AG09319 (cell line): ENCODE measurements at regions not wholly inside any gene's neighbourhood (a gene's known extent, or its start where the extent isn't known, plus 50 kb on each side); places are given as distances from the start of the nearest gene placed in this dataset.
"Not testable (repeated sequence)": the region's sequence is repeated elsewhere in the genome, so short reads cannot be mapped to it uniquely, and the experiment has no call there.

ENCODE experiments used
- DNase-seq: peaks from one replicate; pipeline ENCODE4 v3.0.0-alpha.2; 2010; ENCODE audit warnings: low read depth; ENCODE audit errors: extremely low read depth
- TF ChIP-seq, protein P1 (sequence below): IDR thresholded peaks from 2 replicates; pipeline ENCODE4 v1.5.1; 2011; ENCODE audit warnings: low read depth, mild to moderate bottlenecking, inconsistent platforms, low read length, moderate library complexity

DNA sequence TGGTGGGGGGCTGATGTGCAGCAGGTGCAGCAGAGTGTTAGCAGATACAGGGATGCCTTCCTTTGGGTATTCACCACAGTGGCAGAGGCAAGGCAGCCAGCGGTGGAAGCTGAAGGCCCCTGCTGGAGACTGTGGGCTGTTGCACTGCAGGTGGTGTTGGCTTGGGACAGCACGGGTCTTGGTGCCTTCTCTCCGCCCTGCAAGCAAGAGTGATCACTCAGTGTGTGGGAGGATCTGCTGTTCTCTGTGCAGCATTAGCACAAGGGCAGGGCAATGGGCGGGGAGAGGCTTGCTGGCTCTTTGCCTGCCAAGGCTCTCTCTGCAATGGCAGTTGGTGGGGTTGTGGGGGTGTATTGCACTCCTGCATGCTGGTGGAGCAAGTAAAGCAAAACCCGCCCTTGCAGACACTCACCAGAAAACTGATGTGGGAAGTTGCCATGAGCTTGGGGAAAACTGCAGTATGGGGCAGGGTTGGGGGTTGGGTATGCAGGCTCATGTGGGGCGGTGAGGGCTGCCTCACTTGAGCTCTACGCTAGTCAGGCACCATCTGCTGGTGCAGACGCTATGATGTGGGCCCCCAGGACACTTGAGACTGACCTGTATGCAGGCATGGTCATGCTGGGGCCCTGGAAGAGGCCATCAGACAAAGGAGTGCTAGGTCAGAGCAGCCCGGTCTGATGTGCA, 820.8 kb upstream of the GRIA3 start:
- TF ChIP-seq, protein P1, sequence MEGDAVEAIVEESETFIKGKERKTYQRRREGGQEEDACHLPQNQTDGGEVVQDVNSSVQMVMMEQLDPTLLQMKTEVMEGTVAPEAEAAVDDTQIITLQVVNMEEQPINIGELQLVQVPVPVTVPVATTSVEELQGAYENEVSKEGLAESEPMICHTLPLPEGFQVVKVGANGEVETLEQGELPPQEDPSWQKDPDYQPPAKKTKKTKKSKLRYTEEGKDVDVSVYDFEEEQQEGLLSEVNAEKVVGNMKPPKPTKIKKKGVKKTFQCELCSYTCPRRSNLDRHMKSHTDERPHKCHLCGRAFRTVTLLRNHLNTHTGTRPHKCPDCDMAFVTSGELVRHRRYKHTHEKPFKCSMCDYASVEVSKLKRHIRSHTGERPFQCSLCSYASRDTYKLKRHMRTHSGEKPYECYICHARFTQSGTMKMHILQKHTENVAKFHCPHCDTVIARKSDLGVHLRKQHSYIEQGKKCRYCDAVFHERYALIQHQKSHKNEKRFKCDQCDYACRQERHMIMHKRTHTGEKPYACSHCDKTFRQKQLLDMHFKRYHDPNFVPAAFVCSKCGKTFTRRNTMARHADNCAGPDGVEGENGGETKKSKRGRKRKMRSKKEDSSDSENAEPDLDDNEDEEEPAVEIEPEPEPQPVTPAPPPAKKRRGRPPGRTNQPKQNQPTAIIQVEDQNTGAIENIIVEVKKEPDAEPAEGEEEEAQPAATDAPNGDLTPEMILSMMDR = no peak
- DNase-seq = no peak

DNA sequence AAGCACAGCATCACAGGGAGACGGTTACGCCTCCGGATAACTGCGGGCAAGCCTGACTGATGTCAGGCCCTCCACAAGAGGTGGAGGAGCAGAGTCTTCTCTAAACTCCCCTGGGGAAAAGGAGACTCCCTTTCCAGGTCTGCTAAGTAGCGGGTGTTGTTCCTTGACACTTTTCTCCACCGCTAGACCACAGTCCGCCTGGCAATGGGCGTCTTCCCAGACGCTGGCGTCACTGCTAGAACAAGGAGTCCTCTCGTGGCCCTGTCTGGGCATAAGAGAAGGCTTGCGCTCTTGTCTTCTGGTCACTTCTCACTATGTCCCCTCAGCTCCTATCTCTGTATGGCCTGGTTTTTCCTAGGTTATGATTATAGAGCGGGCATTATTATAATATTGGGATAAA, 808.5 kb upstream of the GRIA3 start:
- not testable (repeated sequence) for DNase-seq

DNA sequence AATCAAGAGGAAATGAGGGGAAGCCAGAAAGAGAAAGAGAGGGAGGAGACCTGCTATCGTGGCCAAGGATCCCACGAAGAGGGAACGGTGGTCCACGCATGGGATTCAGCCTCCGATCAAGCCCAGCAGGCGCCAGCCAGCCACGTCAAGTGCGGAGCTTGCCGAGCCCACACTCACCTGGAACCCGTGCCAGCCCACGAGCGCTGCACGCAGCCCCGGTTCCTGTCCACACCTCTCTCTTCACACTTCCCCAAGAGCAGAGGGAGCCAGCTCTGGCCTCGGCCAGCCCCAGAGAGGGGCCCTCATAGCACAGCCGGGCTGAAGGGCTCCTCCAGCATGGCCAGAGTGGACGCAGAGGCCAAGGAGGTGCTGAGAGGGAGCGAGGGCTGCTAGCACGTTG, 795.1 kb upstream of the GRIA3 start:
- no peak for DNase-seq
- TF ChIP-seq, protein P1 = no peak

DNA sequence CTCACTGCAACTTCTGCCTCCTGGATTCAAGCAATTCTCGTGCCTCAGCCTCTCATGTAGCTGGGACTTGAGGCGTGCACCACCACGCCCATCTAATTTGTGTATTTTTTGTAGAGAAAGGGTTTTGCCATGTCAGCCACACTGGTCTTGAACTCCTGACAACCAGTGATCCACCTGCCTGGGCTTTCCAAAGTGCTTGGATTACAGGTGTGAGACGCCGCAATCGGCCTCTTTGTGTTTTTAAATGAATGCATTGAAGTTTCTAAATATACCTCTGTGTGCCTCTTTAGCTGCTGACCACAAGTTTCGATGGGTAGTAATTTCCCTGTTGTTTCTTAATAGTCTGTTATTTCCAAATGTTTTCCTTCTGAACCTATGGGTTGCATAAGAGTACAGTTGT, 765.3 kb upstream of the GRIA3 start:
- no peak for DNase-seq
- TF ChIP-seq, protein P1 = no peak

DNA sequence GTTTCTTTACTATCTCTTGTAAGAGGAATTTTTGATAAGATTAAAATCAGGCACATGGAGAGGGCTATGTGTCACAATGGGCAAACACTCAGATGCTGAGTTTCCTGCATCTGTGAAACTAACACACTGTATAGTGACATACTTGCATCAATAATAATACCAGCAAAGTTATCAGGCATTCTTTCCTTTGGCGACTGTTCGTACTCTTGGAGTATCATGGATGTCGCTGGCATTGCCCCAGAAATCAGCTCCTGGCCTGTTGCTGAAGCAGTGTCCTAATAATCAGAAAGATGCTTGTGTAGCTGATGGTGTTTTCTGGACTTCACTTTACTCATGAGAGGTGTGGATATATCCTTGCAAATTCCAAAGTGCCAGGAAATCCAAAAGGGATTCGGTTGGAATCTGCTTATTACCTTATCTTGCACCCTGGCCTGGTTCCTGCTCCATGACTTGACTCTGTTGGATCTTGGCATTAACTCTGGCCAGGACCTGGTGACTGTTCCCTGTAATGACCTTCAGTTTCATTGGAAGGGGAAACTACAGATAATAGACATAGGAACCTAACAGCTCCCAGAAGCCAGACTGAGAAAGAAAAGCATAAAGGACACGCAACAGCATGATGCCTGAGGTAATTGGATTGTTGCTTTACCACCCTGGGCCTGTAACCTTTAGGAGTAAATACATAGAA, 762.5 kb upstream of the GRIA3 start:
- DNase-seq = no peak
- TF ChIP-seq, protein P1 = no peak

DNA sequence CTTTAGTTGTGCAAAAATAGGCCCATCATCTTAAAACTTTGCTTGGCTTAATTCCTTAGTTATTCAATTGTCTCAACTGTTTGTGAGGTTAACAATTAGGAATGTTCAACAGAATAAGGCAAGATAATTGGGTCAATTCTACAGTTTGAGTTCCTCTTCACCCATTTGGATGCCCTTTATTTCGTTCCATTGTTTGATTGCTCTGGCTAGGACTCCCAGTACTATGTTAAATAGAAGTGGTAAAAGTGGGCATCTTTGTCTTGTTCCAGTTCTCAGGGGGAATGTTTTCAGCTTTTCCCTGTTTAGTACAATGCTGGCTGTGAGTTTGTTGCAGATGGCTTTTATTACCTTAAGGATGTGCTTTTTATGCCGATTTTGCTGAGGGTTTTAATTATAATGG, 761.5 kb upstream of the GRIA3 start:
- DNase-seq = no peak
- TF ChIP-seq, protein P1 = no peak

DNA sequence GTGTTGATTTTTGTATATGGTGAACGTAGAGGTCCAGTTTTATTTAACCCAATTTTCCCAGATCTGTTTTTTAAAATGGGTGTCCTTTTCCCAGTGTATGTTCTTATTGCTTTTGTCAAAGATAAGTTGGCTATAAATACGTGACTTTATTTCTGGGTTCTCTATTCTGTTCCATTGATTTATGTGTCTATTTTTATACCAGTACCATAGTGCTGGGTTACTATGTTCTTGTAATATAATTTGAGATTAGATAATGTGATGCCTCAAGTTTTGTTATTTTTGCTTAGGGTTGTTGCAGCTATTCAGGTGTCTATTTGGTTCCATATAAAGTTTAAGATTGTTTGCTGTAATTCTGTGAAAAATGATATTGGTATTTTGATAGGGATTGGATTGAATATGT, 749.1 kb upstream of the GRIA3 start:
- TF ChIP-seq, protein P1 = no peak
- no peak for DNase-seq

DNA sequence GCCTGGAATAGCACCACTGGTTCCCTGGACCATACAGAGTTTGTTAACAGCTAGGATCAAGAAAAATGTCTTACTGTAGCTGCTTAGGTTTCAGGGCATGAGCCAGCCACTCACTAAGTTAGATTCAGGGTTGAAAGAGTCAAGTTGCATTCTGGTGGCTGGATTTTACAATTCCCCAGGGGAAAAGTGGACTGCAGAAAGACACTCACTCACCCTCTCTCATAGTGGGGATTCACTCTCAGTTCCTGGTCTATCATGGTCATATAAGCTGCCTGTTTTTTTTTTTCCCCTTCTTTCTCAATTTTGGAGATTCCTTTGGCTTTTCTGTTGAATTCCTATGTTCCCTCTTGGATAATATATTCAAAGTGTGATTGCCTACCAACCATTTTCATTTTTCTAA, 744.2 kb upstream of the GRIA3 start:
- TF ChIP-seq, protein P1 = no peak
- no peak for DNase-seq
